GM21825 (cell line): ENCODE measurements at regions not wholly inside any gene's neighbourhood (a gene's known extent, or its start where the extent isn't known, plus 50 kb on each side); places are given as distances from the start of the nearest gene placed in this dataset.

Experiments
- ATAC-seq: cut with Tn5 transposase; IDR thresholded peaks from one replicate; pipeline ENCODE4 v1.9.1; 2021; ENCODE audit warnings: mild to moderate bottlenecking, moderate library complexity; ENCODE audit not compliant: unreplicated experiment

GRCh38 chr11:45062115-45062514 lies 84.3 kb upstream of the PRDM11 start:
- no peak for ATAC-seq

- no peak for ATAC-seq
Observed at GRCh38 chr11:45062974-45063635, 83.3 kb upstream of the PRDM11 start.

GRCh38 chr11:45063669-45064068 lies 82.8 kb upstream of the PRDM11 start:
- ATAC-seq = no peak

GRCh38 chr11:45067966-45068365 lies 78.5 kb upstream of the PRDM11 start:
- no peak for ATAC-seq

- no peak for ATAC-seq
Observed at GRCh38 chr11:45071232-45071631, 75.2 kb upstream of the PRDM11 start.

- no peak for ATAC-seq
Observed at GRCh38 chr11:45073685-45074141, 72.7 kb upstream of the PRDM11 start.

- ATAC-seq = no peak
Observed at GRCh38 chr11:45075519-45075918, 70.9 kb upstream of the PRDM11 start.

- ATAC-seq = no peak
Observed at GRCh38 chr11:45075952-45076351, 70.5 kb upstream of the PRDM11 start.

- no peak for ATAC-seq
Observed at GRCh38 chr11:45076761-45077160, 69.7 kb upstream of the PRDM11 start.

GRCh38 chr11:45078236-45079074 lies 68.0 kb upstream of the PRDM11 start:
- no peak for ATAC-seq

- ATAC-seq = no peak
Observed at GRCh38 chr11:45079075-45079444, 67.4 kb upstream of the PRDM11 start.

- no peak for ATAC-seq
Observed at GRCh38 chr11:45079567-45079942, 66.9 kb upstream of the PRDM11 start.

- peak; percentile 85 for ATAC-seq
Observed at GRCh38 chr11:45079943-45080719, 66.3 kb upstream of the PRDM11 start.

GRCh38 chr11:45082744-45083543 lies 63.5 kb upstream of the PRDM11 start:
- no peak for ATAC-seq

- ATAC-seq = no peak
Observed at GRCh38 chr11:45083544-45084087, 62.8 kb upstream of the PRDM11 start.

GRCh38 chr11:45085646-45086501 lies 60.6 kb upstream of the PRDM11 start:
- no peak for ATAC-seq

- ATAC-seq = no peak
Observed at GRCh38 chr11:45086526-45086925, 59.9 kb upstream of the PRDM11 start.

- ATAC-seq = no peak
Observed at GRCh38 chr11:45087086-45087899, 59.1 kb upstream of the PRDM11 start.

GRCh38 chr11:45087900-45088160 lies 58.6 kb upstream of the PRDM11 start:
- ATAC-seq = no peak
